GM18858 (cell line): ENCODE measurements at regions not wholly inside any gene's neighbourhood (a gene's known extent, or its start where the extent isn't known, plus 50 kb on each side); places are given as distances from the start of the nearest gene placed in this dataset.
"Not testable (repeated sequence)": the region's sequence is repeated elsewhere in the genome, so short reads cannot be mapped to it uniquely, and the experiment has no call there.

Experiments used
- ATAC-seq: cut with Tn5 transposase; IDR thresholded peaks from one replicate; pipeline ENCODE4 v1.9.1; 2021; ENCODE audit not compliant: unreplicated experiment

- ATAC-seq: no peak
These were observed 129.0 kb upstream of the STX18 start for GRCh38 chr4:4670869-4671268.

GRCh38 chr4:4668355-4669210, 126.7 kb upstream of the STX18 start:
- no peak for ATAC-seq

- no peak for ATAC-seq
These were observed 125.8 kb upstream of the STX18 start for GRCh38 chr4:4667622-4668081.

- ATAC-seq: no peak
These were observed 125.1 kb upstream of the STX18 start for GRCh38 chr4:4666693-4667621.

GRCh38 chr4:4666187-4666586, 124.3 kb upstream of the STX18 start:
- no peak for ATAC-seq

GRCh38 chr4:4664234-4664633, 122.4 kb upstream of the STX18 start:
- no peak for ATAC-seq

- ATAC-seq: no peak
These were observed 121.2 kb upstream of the STX18 start for GRCh38 chr4:4663028-4663427.

GRCh38 chr4:4662230-4662629, 120.4 kb upstream of the STX18 start:
- ATAC-seq: no peak

GRCh38 chr4:4659871-4660651, 118.2 kb upstream of the STX18 start:
- ATAC-seq: no peak

GRCh38 chr4:4658052-4658451, 116.2 kb upstream of the STX18 start:
- ATAC-seq: no peak

- ATAC-seq: no peak
These were observed 115.1 kb upstream of the STX18 start for GRCh38 chr4:4656977-4657376.

GRCh38 chr4:4655901-4656300, 114.1 kb upstream of the STX18 start:
- ATAC-seq: no peak

- ATAC-seq: no peak
These were observed 113.2 kb upstream of the STX18 start for GRCh38 chr4:4655011-4655410.

GRCh38 chr4:4651811-4652755, 110.2 kb upstream of the STX18 start:
- no peak for ATAC-seq

- no peak for ATAC-seq
These were observed 105.2 kb upstream of the STX18 start for GRCh38 chr4:4647041-4647440.

- ATAC-seq: no peak
These were observed 103.9 kb upstream of the STX18 start for GRCh38 chr4:4645743-4646142.

GRCh38 chr4:4644277-4644676, 102.4 kb upstream of the STX18 start:
- not testable (repeated sequence) for ATAC-seq

GRCh38 chr4:4643743-4644142, 101.9 kb upstream of the STX18 start:
- ATAC-seq: not testable (repeated sequence)

GRCh38 chr4:4643306-4643705, 101.5 kb upstream of the STX18 start:
- ATAC-seq: no peak

GRCh38 chr4:4642496-4643000, 100.7 kb upstream of the STX18 start:
- no peak for ATAC-seq
